Psoas muscle (tissue), 7 donors: ENCODE measurements at regions not wholly inside any gene's neighbourhood (a gene's known extent, or its start where the extent isn't known, plus 50 kb on each side); places are given as distances from the start of the nearest gene placed in this dataset.

ENCODE experiments used
- ATAC-seq, 4 donors: fragments of 200-7000 bp; cut with Tn5 transposase; one replicate each; pipeline ENCODE4 v1.9.1; 2020; ENCODE audit warnings: moderate library complexity in 3 of 4, mild to moderate bottlenecking in 2 of 4
- DNase-seq, 2 donors: peaks; one replicate each; pipeline ENCODE4 v3.0.0-alpha.2; 2020
- H3K27ac ChIP-seq: fragments of 200-600 bp; one replicate; pipeline ENCODE4 v1.8.0; 2022
- H3K27me3 ChIP-seq, 3 donors: fragments of 200-600 bp in 1 of 3; one replicate each; pipeline versions ENCODE4 v1.6.1 to v1.8.0; 2013 to 2022; ENCODE audit warnings: low read length in 2 of 3, mild to moderate bottlenecking in 2 of 3, moderate library complexity in 1 of 3; ENCODE audit not compliant: insufficient read depth in 3 of 3
- H3K36me3 ChIP-seq, 2 donors: fragments of 200-600 bp in 1 of 2; one replicate each; pipeline versions ENCODE4 v1.6.1 to v1.8.0; 2013 to 2022; ENCODE audit warnings: low read depth in 1 of 2, mild to moderate bottlenecking in 1 of 2, moderate library complexity in 1 of 2; ENCODE audit not compliant: insufficient read depth in 1 of 2
- H3K4me1 ChIP-seq: fragments of 200-600 bp; one replicate; pipeline ENCODE4 v1.8.0; 2022
- H3K4me3 ChIP-seq: fragments of 200-600 bp; one replicate; pipeline ENCODE4 v1.8.0; 2022; ENCODE audit warnings: mild to moderate bottlenecking
- H3K9me3 ChIP-seq: fragments of 200-600 bp; one replicate; pipeline ENCODE4 v1.8.0; 2022
- CTCF ChIP-seq: fragments of 200-600 bp; IDR thresholded peaks from one replicate; pipeline ENCODE4 v1.8.0; 2022; ENCODE audit warnings: antibody characterized with exemption
- WGBS, 3 donors: extraction: QIAGEN DNeasy Blood & Tissue Kit; methylation state at CpG; one replicate each; pipeline versions ENCODE4 v1.1.6 to v1.1.7; 2013; 5-methylcytosine and 5-hydroxymethylcytosine counted together
- intact Hi-C, 2 donors: fragments of 100-400 bp; cut with DNase I; formaldehyde crosslinking; loops; one replicate each; pipeline versions ENCODE4 v1.11.0 to v1.14.2; 2022
- donor health status: healthy with polysubstance abuse.
- donor health status: DM: no; HTN: no; CAD: no; lungs with moderate emphysema.
- donor health status: Bipolar disorder and iron deficiency.
- donor health status: healthy.
- donor health status: DM: yes; HTN: yes; CAD: no.
- donor health status: DM: no; HTN: no; CAD: no.
- donor health status: DM: yes; HTN: yes; CAD: no.

- Histone ChIP-seq H3K27me3 (no peaks in the 10 kb centered on the region), H3K27ac (no peak overlapping the region), H3K36me3 (no peaks in the 10 kb centered on the region), H3K4me3 (no peak overlapping the region), H3K9me3 (no peaks in the 10 kb centered on the region), H3K4me1 (peaks cover 22% of the 10 kb centered on the region)
- 74 to 81% (median 78%) methylated on average over 3 of the region's 3 CpGs for WGBS, 3 donors
- ATAC-seq: no peak
- no peak for TF ChIP-seq CTCF
- intact Hi-C loops: loop anchor here in 1 of 2 donors (5.0 kb wide), 1 partner anchor 37 kb away; no protein-coding TSS in a partner anchor
- DNase-seq: no peak
These were observed 230.3 kb upstream of the ECI2 start for GRCh38 chr6:4365686-4366085.

- no peak for ATAC-seq
- no peak for TF ChIP-seq CTCF
- intact Hi-C loops: loop anchor here in 1 of 2 donors (5.0 kb wide), 1 partner anchor 38 kb away; no protein-coding TSS in a partner anchor
- Histone ChIP-seq H3K4me3 (no peak overlapping the region), H3K4me1 (peaks cover 17% of the 10 kb centered on the region), H3K36me3 (no peaks in the 10 kb centered on the region), H3K27ac (no peak overlapping the region), H3K9me3 (no peaks in the 10 kb centered on the region), H3K27me3 (no peaks in the 10 kb centered on the region)
- DNase-seq: no peak
These were observed 229.3 kb upstream of the ECI2 start for GRCh38 chr6:4364711-4365110.

GRCh38 chr6:4364172-4364571 lies 228.8 kb upstream of the ECI2 start:
- no peaks in the 10 kb centered on the region for H3K36me3 ChIP-seq
- no peak overlapping the region for H3K27ac ChIP-seq
- intact Hi-C loops: no loop called here
- H3K4me3 ChIP-seq: no peak overlapping the region
- H3K4me1 ChIP-seq: peaks cover 17% of the 10 kb centered on the region
- DNase-seq: no peak
- no peak for TF ChIP-seq CTCF
- no peaks in the 10 kb centered on the region for H3K27me3 ChIP-seq
- no peaks in the 10 kb centered on the region for H3K9me3 ChIP-seq
- no peak for ATAC-seq

GRCh38 chr6:4363656-4364055 lies 228.3 kb upstream of the ECI2 start:
- H3K27ac ChIP-seq: no peak overlapping the region
- DNase-seq: no peak
- no peak overlapping the region for H3K4me3 ChIP-seq
- H3K4me1 ChIP-seq: peaks cover 16% of the 10 kb centered on the region
- intact Hi-C loops: no loop called here
- ATAC-seq: no peak
- no peak for TF ChIP-seq CTCF
- WGBS, 3 donors: 57 to 69% (median 60%) methylated on average over 6 of the region's 6 CpGs
- no peaks in the 10 kb centered on the region for H3K36me3 ChIP-seq
- H3K27me3 ChIP-seq: no peaks in the 10 kb centered on the region
- H3K9me3 ChIP-seq: no peaks in the 10 kb centered on the region

- Histone ChIP-seq H3K4me1 (peaks cover 11% of the 10 kb centered on the region), H3K36me3 (no peaks in the 10 kb centered on the region), H3K9me3 (no peaks in the 10 kb centered on the region), H3K27ac (no peak overlapping the region), H3K27me3 (no peaks in the 10 kb centered on the region), H3K4me3 (no peak overlapping the region)
- intact Hi-C loops: no loop called here
- no peak for TF ChIP-seq CTCF
- 93 to 95% (median 93%) methylated on average over 4 of the region's 4 CpGs for WGBS, 3 donors
- DNase-seq: no peak
- ATAC-seq: no peak
These were observed 227.0 kb upstream of the ECI2 start for GRCh38 chr6:4362326-4362725.
